Endothelial cell of umbilical vein (primary cell): ENCODE measurements at regions not wholly inside any gene's neighbourhood (a gene's known extent, or its start where the extent isn't known, plus 50 kb on each side); places are given as distances from the start of the nearest gene placed in this dataset.

Source experiments
- BruUV-seq: library from RNA; stranded (reverse); fragments of 400-500 nt; replicated peaks from 2 replicates; lab custom pipeline; 2021; lab: Mats Ljungman, UMichigan
- CTCF ChIA-PET: fragments of 300-600, 350-600 bp; sonication (Branson Sonifier 250); formaldehyde crosslinking; loops from one replicate; lab custom pipeline; 2021; ENCODE audit warnings: antibody characterized with exemption, inconsistent platforms; lab: Charles Lee
- POLR2A ChIA-PET: fragments of 300-600, 350-600 bp; sonication (Branson Sonifier 250); formaldehyde crosslinking; loops from one replicate; lab custom pipeline; 2021; ENCODE audit warnings: antibody characterized with exemption, inconsistent platforms; lab: Charles Lee
- DNase-seq: peaks from one replicate; pipeline ENCODE4 v3.0.0-alpha.2; 2011; ENCODE audit warnings: low read depth, low spot score
- FAIRE-seq: peaks from 2 replicates; lab custom pipeline; 2011; peaks lifted over from hg19 to GRCh38; lab: Jason Lieb, UNC
- H2AFZ ChIP-seq: 2 replicates; pipeline ENCODE4 v1.6.0; 2012; ENCODE audit warnings: low read depth, low read length, control low read depth, inconsistent platforms
- H3K27ac ChIP-seq: 2 replicates; pipeline ENCODE4 v1.5.1; 2011; ENCODE audit warnings: low read depth, mild to moderate bottlenecking, control low read depth, low read length, moderate library complexity; ENCODE audit not compliant: insufficient read depth
- H3K27me3 ChIP-seq, 2 experiments: 2 replicates each; pipeline versions ENCODE4 v1.6.0 to v1.6.1; 2011; ENCODE audit warnings: low read length in 2 of 2, mixed read lengths in 1 of 2; ENCODE audit not compliant: control insufficient read depth in 2 of 2, insufficient read depth in 2 of 2
- H3K36me3 ChIP-seq, 2 experiments: 2 replicates in 1 of 2; 3 replicates in 1 of 2; pipeline ENCODE4 v1.5.1; 2011; ENCODE audit warnings: low read length in 2 of 2, mild to moderate bottlenecking in 1 of 2, moderate library complexity in 1 of 2; ENCODE audit not compliant: control insufficient read depth in 2 of 2, insufficient read depth in 2 of 2; ENCODE audit errors: extremely low read depth in 1 of 2
- H3K4me1 ChIP-seq: 3 replicates; pipeline ENCODE4 v1.5.1; 2011; ENCODE audit warnings: mild to moderate bottlenecking, low read length; ENCODE audit not compliant: control insufficient read depth, insufficient read depth; ENCODE audit errors: extremely low read depth
- H3K4me2 ChIP-seq: 2 replicates; pipeline ENCODE4 v1.6.1; 2011; ENCODE audit warnings: low read length, control low read depth, mixed read lengths; ENCODE audit not compliant: insufficient read depth
- H3K4me3 ChIP-seq, 3 experiments: fragments of 200-600 bp in 1 of 3; sonication (generic), shearing (Covaris generic) in 1 of 3; replicated peaks in 1 of 3; 2 replicates each; pipeline ENCODE4 v1.5.1; 2011 to 2016; ENCODE audit warnings: control low read depth in 3 of 3, low read length in 3 of 3, mild to moderate bottlenecking in 2 of 3, inconsistent platforms in 1 of 3, low read depth in 1 of 3, moderate library complexity in 1 of 3; ENCODE audit not compliant: insufficient read depth in 1 of 3
- H3K79me2 ChIP-seq: 2 replicates; pipeline ENCODE4 v1.6.0; 2012; ENCODE audit warnings: low read length, inconsistent platforms; ENCODE audit not compliant: control insufficient read depth, insufficient read depth
- H3K9ac ChIP-seq: replicated peaks from 2 replicates; pipeline ENCODE3; 2011; ENCODE audit warnings: low read length, control low read depth; ENCODE audit not compliant: insufficient read depth; ENCODE audit errors: extremely low read depth
- H3K9me1 ChIP-seq: replicated peaks from 3 replicates; pipeline ENCODE4 v1.6.0; 2011; ENCODE audit warnings: mild to moderate bottlenecking, low read length; ENCODE audit not compliant: control insufficient read depth, insufficient read depth; ENCODE audit errors: extremely low read depth
- H3K9me3 ChIP-seq: replicated peaks from 2 replicates; pipeline ENCODE4 v1.5.1; 2012; ENCODE audit warnings: low read length, inconsistent platforms; ENCODE audit not compliant: control insufficient read depth, insufficient read depth
- H4K20me1 ChIP-seq: replicated peaks from 2 replicates; pipeline ENCODE3; 2011; ENCODE audit warnings: mild to moderate bottlenecking, low read length; ENCODE audit not compliant: control insufficient read depth, insufficient read depth; ENCODE audit errors: extremely low read depth
- EZH2 ChIP-seq: IDR thresholded peaks from 2 replicates; pipeline ENCODE4 v1.6.1; 2012; ENCODE audit warnings: borderline replicate concordance, low read depth, mild to moderate bottlenecking, moderate library complexity, low read length, inconsistent platforms; ENCODE audit not compliant: severe bottlenecking
- FOS ChIP-seq: IDR thresholded peaks from 2 replicates; pipeline ENCODE4 v1.6.1; 2011; ENCODE audit warnings: mild to moderate bottlenecking, low read length, moderate library complexity, borderline replicate concordance; ENCODE audit not compliant: insufficient read depth
- GATA2 ChIP-seq: IDR thresholded peaks from 2 replicates; pipeline ENCODE4 v1.7.0; 2011; ENCODE audit warnings: low read depth, mild to moderate bottlenecking, moderate library complexity, mixed read lengths, low read length; ENCODE audit not compliant: insufficient read length, insufficient read depth
- JUN ChIP-seq: IDR thresholded peaks from 2 replicates; pipeline ENCODE4 v1.6.1; 2011; ENCODE audit warnings: borderline replicate concordance, low read depth; ENCODE audit not compliant: insufficient read length, insufficient read depth
- MAX ChIP-seq: IDR thresholded peaks from 2 replicates; pipeline ENCODE4 v1.6.1; 2011; ENCODE audit not compliant: insufficient read depth, insufficient read length
- MYC ChIP-seq: IDR thresholded peaks from one replicate; pipeline ENCODE4 v1.6.1; 2011; ENCODE audit warnings: mild to moderate bottlenecking, low read depth, low read length
- POLR2A ChIP-seq: IDR thresholded peaks from 2 replicates; pipeline ENCODE4 v1.6.1; 2012; ENCODE audit warnings: low read depth, mild to moderate bottlenecking, control low read depth, low read length
- POLR2AphosphoS5 ChIP-seq: IDR thresholded peaks from 2 replicates; pipeline ENCODE4 v1.6.1; 2012; ENCODE audit warnings: low read depth, mild to moderate bottlenecking, control low read depth, low read length, moderate library complexity; ENCODE audit not compliant: insufficient read depth
- dilution Hi-C: fragments of 300-500 bp; cut with MboI; formaldehyde crosslinking; loops from one replicate; pipeline ENCODE4 v1.15.0; 2019; ENCODE audit warnings: low sequenced_read_pairs; ENCODE audit not compliant: extremely low pct_ligation_motif_present
- intact Hi-C: fragments of 100-400 bp; cut with micrococcal nuclease; formaldehyde crosslinking; loops from one replicate; pipeline ENCODE4 v1.10.0; 2022
- TF ChIP-seq, protein P1 (sequence below), 2 donors: IDR thresholded peaks; 1 replicate in 1 of 2; 2 replicates in 1 of 2; pipeline ENCODE4 v1.5.1; 2011; ENCODE audit warnings: low read length in 2 of 2, mild to moderate bottlenecking in 2 of 2, moderate library complexity in 2 of 2, control low read depth in 1 of 2, inconsistent platforms in 1 of 2, low read depth in 1 of 2; ENCODE audit not compliant: insufficient read depth in 1 of 2; ENCODE audit errors: extremely low read depth in 1 of 2

- H3K9ac ChIP-seq: no peak overlapping the region
- H3K27ac ChIP-seq: no peak overlapping the region
- no peaks in the 10 kb centered on the region for H4K20me1 ChIP-seq
- no peak for FAIRE-seq
- H3K9me1 ChIP-seq: no peaks in the 10 kb centered on the region
- H3K4me3 ChIP-seq: no peak overlapping the region
- dilution Hi-C loops: no loop called here
- peaks cover 3% of the 10 kb centered on the region for H3K9me3 ChIP-seq
- H3K4me1 ChIP-seq: no peaks in the 10 kb centered on the region
- intact Hi-C loops: no loop called here
- BruUV-seq: no TSS peak
- no peak overlapping the region for H3K4me2 ChIP-seq
- H3K27me3 ChIP-seq: no peaks in the 10 kb centered on the region
- TF ChIP-seq MYC (no peak), POLR2AphosphoS5 (no peak), FOS (no peak), EZH2 (no peak), JUN (no peak), MAX (no peak), GATA2 (no peak), POLR2A (no peak)
- TF ChIP-seq, protein P1, sequence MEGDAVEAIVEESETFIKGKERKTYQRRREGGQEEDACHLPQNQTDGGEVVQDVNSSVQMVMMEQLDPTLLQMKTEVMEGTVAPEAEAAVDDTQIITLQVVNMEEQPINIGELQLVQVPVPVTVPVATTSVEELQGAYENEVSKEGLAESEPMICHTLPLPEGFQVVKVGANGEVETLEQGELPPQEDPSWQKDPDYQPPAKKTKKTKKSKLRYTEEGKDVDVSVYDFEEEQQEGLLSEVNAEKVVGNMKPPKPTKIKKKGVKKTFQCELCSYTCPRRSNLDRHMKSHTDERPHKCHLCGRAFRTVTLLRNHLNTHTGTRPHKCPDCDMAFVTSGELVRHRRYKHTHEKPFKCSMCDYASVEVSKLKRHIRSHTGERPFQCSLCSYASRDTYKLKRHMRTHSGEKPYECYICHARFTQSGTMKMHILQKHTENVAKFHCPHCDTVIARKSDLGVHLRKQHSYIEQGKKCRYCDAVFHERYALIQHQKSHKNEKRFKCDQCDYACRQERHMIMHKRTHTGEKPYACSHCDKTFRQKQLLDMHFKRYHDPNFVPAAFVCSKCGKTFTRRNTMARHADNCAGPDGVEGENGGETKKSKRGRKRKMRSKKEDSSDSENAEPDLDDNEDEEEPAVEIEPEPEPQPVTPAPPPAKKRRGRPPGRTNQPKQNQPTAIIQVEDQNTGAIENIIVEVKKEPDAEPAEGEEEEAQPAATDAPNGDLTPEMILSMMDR (IDR thresholded peaks at IDR 0.05; ENCODE audit: extremely low read depth in 1 of 2, insufficient read depth in 1 of 2, low read depth in 1 of 2, low read length in 2 of 2): no peak
- CTCF ChIA-PET: no interaction called here
- no peak overlapping the region for H2AFZ ChIP-seq
- POLR2A ChIA-PET: no interaction called here
- DNase-seq: no peak
- H3K36me3 ChIP-seq: no peaks in the 10 kb centered on the region
- no peaks in the 10 kb centered on the region for H3K79me2 ChIP-seq
These were observed 643.3 kb downstream of the NPHP4 start for GRCh38 chr1:5348732-5349465.
